HEK293T (cell line): ENCODE measurements at regions not wholly inside any gene's neighbourhood (a gene's known extent, or its start where the extent isn't known, plus 50 kb on each side); places are given as distances from the start of the nearest gene placed in this dataset.

Source experiments
- ARNT ChIP-seq: fragments of 450-650 bp; IDR thresholded peaks from 2 replicates; pipeline ENCODE4 v1.6.1; 2017; ENCODE audit warnings: mild to moderate bottlenecking
- BHLHE40 ChIP-seq: fragments of 450-650 bp; IDR thresholded peaks from 2 replicates; pipeline ENCODE4 v1.6.1; 2016; ENCODE audit warnings: mild to moderate bottlenecking, moderate library complexity, borderline replicate concordance
- CTBP1 ChIP-seq: fragments of 450-650 bp; IDR thresholded peaks from 2 replicates; pipeline ENCODE4 v1.6.1; 2016; ENCODE audit warnings: borderline replicate concordance
- FOXA1 ChIP-seq: fragments of 450-650 bp; IDR thresholded peaks from 2 replicates; pipeline ENCODE4 v1.6.1; 2016; ENCODE audit warnings: mild to moderate bottlenecking
- FOXK2 ChIP-seq: fragments of 450-650 bp; IDR thresholded peaks from 2 replicates; pipeline ENCODE4 v1.6.1; 2016; ENCODE audit warnings: mild to moderate bottlenecking
- FOXM1 ChIP-seq: fragments of 450-650 bp; IDR thresholded peaks from 2 replicates; pipeline ENCODE4 v1.6.1; 2017; ENCODE audit warnings: mild to moderate bottlenecking, borderline replicate concordance
- HDGF ChIP-seq: fragments of 450-650 bp; IDR thresholded peaks from 2 replicates; pipeline ENCODE4 v1.6.1; 2017; ENCODE audit warnings: antibody characterized with exemption, borderline replicate concordance
- L3MBTL2 ChIP-seq: fragments of 450-650 bp; conservative IDR thresholded peaks from 2 replicates; pipeline ENCODE4 v1.6.1; 2016; ENCODE audit warnings: mild to moderate bottlenecking
- NFRKB ChIP-seq: fragments of 450-650 bp; IDR thresholded peaks from 2 replicates; pipeline ENCODE4 v1.6.1; 2016; ENCODE audit warnings: mild to moderate bottlenecking, moderate library complexity
- PKNOX1 ChIP-seq: fragments of 450-650 bp; IDR thresholded peaks from 2 replicates; pipeline ENCODE4 v1.6.1; 2016
- SP1 ChIP-seq: fragments of 450-650 bp; IDR thresholded peaks from 2 replicates; pipeline ENCODE4 v1.6.1; 2017
- SUZ12 ChIP-seq: fragments of 450-650 bp; IDR thresholded peaks from 2 replicates; pipeline ENCODE4 v1.6.1; 2016; ENCODE audit warnings: mild to moderate bottlenecking
- TARDBP ChIP-seq: fragments of 450-650 bp; IDR thresholded peaks from 2 replicates; pipeline ENCODE4 v1.6.1; 2016
- ZNF384 ChIP-seq: fragments of 450-650 bp; IDR thresholded peaks from 2 replicates; pipeline ENCODE4 v1.6.1; 2016

DNA sequence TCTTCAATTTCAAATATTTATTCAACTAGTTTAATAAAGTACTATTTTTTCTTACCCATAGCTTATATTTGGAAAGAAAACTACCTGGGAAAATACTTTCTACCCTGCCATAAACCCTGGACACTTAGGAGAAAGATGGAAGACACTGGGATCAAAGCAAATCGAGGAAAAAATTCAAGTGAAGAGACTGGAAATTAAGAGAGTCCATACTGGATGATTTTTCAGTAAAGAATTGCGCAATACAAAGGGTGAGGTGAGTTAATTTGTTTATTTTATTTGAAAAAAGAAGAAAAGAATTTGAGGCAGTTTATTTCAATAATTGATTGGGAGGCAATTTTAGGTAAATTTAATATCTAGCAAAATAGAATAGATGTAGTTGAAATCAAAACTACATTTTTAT is 331.8 kb upstream of the ITGA1 start:
- TF ChIP-seq L3MBTL2 = no peak
- no peak for TF ChIP-seq BHLHE40
- no peak for TF ChIP-seq SP1
- no peak for TF ChIP-seq ARNT
- no peak for TF ChIP-seq CTBP1
- TF ChIP-seq FOXM1 = no peak
- TF ChIP-seq ZNF384 = no peak
- no peak for TF ChIP-seq HDGF
- no peak for TF ChIP-seq SUZ12
- no peak for TF ChIP-seq TARDBP
- no peak for TF ChIP-seq FOXK2
- no peak for TF ChIP-seq FOXA1
- no peak for TF ChIP-seq PKNOX1
- no peak for TF ChIP-seq NFRKB
